GM23338 (cell line): ENCODE measurements at regions not wholly inside any gene's neighbourhood (a gene's known extent, or its start where the extent isn't known, plus 50 kb on each side); places are given as distances from the start of the nearest gene placed in this dataset.
A peak's percentile ranks its signal among the peaks of the same experiment; 100 is the strongest.

ENCODE experiments used
- ATAC-seq: fragments of 200-7000 bp; cut with Tn5 transposase; 3 replicates; pipeline ENCODE4 v1.9.1; 2020
- DNase-seq: peaks from one replicate; pipeline ENCODE4 v3.0.0-alpha.2; 2015; ENCODE audit warnings: low spot score
- H2AFZ ChIP-seq: fragments of 200-600 bp; sonication (generic); 2 replicates; pipeline ENCODE4 v1.8.0; 2016; ENCODE audit warnings: antibody characterized with exemption, mild to moderate bottlenecking, moderate library complexity
- H3F3A ChIP-seq: fragments of 200-600 bp; sonication (generic); replicated peaks from 2 replicates; pipeline ENCODE4 v1.8.0; 2017; ENCODE audit warnings: antibody characterized with exemption, mixed run types, low read depth
- H3K27ac ChIP-seq: fragments of 200-600 bp; sonication (generic); 2 replicates; pipeline ENCODE4 v1.6.1; 2016; ENCODE audit warnings: low read depth
- H3K27me3 ChIP-seq: fragments of 200-600 bp; sonication (generic); 2 replicates; pipeline ENCODE4 v1.8.0; 2016; ENCODE audit warnings: mild to moderate bottlenecking, mixed run types, moderate library complexity; ENCODE audit not compliant: insufficient read depth
- H3K36me3 ChIP-seq: fragments of 200-600 bp; sonication (generic); 2 replicates; pipeline ENCODE4 v1.8.0; 2016; ENCODE audit warnings: mild to moderate bottlenecking; ENCODE audit not compliant: insufficient read depth
- H3K4me1 ChIP-seq: fragments of 200-600 bp; sonication (generic); 2 replicates; pipeline ENCODE4 v1.8.0; 2016; ENCODE audit warnings: mild to moderate bottlenecking, moderate library complexity; ENCODE audit not compliant: insufficient read depth
- H3K4me2 ChIP-seq: fragments of 200-600 bp; sonication (generic); 2 replicates; pipeline ENCODE4 v1.7.1; 2017; ENCODE audit warnings: mixed run types
- H3K4me3 ChIP-seq: fragments of 200-600 bp; sonication (generic); 2 replicates; pipeline ENCODE4 v1.6.1; 2016; ENCODE audit warnings: mixed run types
- H3K79me2 ChIP-seq: fragments of 200-600 bp; sonication (generic); replicated peaks from 2 replicates; pipeline ENCODE4 v1.8.0; 2017; ENCODE audit warnings: mild to moderate bottlenecking; ENCODE audit not compliant: insufficient read depth
- H3K9me2 ChIP-seq: fragments of 200-600 bp; sonication (generic); 2 replicates; pipeline ENCODE4 v1.8.0; 2017; ENCODE audit not compliant: insufficient read depth
- H4K20me1 ChIP-seq: fragments of 200-600 bp; sonication (generic); replicated peaks from 2 replicates; pipeline ENCODE4 v1.8.0; 2017; ENCODE audit warnings: mild to moderate bottlenecking; ENCODE audit not compliant: insufficient read depth
- H3K27ac Mint-ChIP-seq: 2 replicates; pipeline ENCODE4 v1.8.0; 2020; ENCODE audit warnings: inconsistent platforms, mild to moderate bottlenecking, moderate library complexity, mixed read lengths
- H3K27me3 Mint-ChIP-seq: 3 replicates; pipeline ENCODE4 v1.8.0; 2022; ENCODE audit warnings: low read depth, mild to moderate bottlenecking, moderate library complexity, mixed read lengths, inconsistent platforms; ENCODE audit not compliant: insufficient read depth, poor library complexity
- H3K36me3 Mint-ChIP-seq: 3 replicates; pipeline ENCODE4 v1.8.0; 2021; ENCODE audit warnings: low read depth, mild to moderate bottlenecking, inconsistent platforms, moderate library complexity, mixed read lengths
- H3K4me1 Mint-ChIP-seq: 3 replicates; pipeline ENCODE4 v1.8.0; 2020; ENCODE audit warnings: mild to moderate bottlenecking, inconsistent platforms, mixed read lengths
- H3K4me3 Mint-ChIP-seq: 3 replicates; pipeline ENCODE4 v1.8.0; 2021; ENCODE audit warnings: moderate library complexity, mild to moderate bottlenecking, inconsistent platforms, mixed read lengths
- H3K9me3 Mint-ChIP-seq: 3 replicates; pipeline ENCODE4 v1.8.0; 2020; ENCODE audit warnings: moderate library complexity, mild to moderate bottlenecking, inconsistent platforms, mixed read lengths
- CREB1 ChIP-seq: fragments of 250-450 bp; sonication (Bioruptor Pico); IDR thresholded peaks from 2 replicates; pipeline ENCODE4 v1.5.0; 2020; ENCODE audit warnings: low read depth, mild to moderate bottlenecking, moderate library complexity
- ETS1 ChIP-seq: IDR thresholded peaks from 2 replicates; pipeline ENCODE4 v1.6.1; 2016; ENCODE audit warnings: antibody characterized with exemption
- EZH2phosphoT487 ChIP-seq: fragments of 200-600 bp; sonication (generic); IDR thresholded peaks from one replicate; pipeline ENCODE4 v1.8.1; 2018; ENCODE audit warnings: antibody characterized with exemption; ENCODE audit not compliant: unreplicated experiment
- JUNB ChIP-seq: IDR thresholded peaks from one replicate; pipeline ENCODE4 v1.6.1; 2016; ENCODE audit warnings: antibody characterized with exemption; ENCODE audit not compliant: unreplicated experiment
- NANOG ChIP-seq: IDR thresholded peaks from 2 replicates; pipeline ENCODE4 v1.6.1; 2016; ENCODE audit warnings: antibody characterized with exemption, borderline replicate concordance
- POLR2AphosphoS5 ChIP-seq: IDR thresholded peaks from 2 replicates; pipeline ENCODE4 v1.6.1; 2016; ENCODE audit warnings: antibody characterized with exemption, low read depth
- STAT1 ChIP-seq: IDR thresholded peaks from one replicate; pipeline ENCODE4 v1.6.1; 2016; ENCODE audit warnings: antibody characterized with exemption; ENCODE audit not compliant: unreplicated experiment
- ZNF114 ChIP-seq: fragments of 250-450 bp; sonication (Bioruptor Pico); IDR thresholded peaks from 2 replicates; pipeline ENCODE4 v1.5.0; 2020; ENCODE audit warnings: mild to moderate bottlenecking, moderate library complexity
- ZNF331 ChIP-seq: fragments of 250-450 bp; sonication (Bioruptor Pico); IDR thresholded peaks from 2 replicates; pipeline ENCODE4 v1.5.0; 2020; ENCODE audit warnings: low read depth, mild to moderate bottlenecking, moderate library complexity
- TF ChIP-seq, protein P1 (sequence below): IDR thresholded peaks from one replicate; pipeline ENCODE4 v1.6.1; 2018; ENCODE audit warnings: antibody characterized with exemption; ENCODE audit not compliant: unreplicated experiment

- Histone ChIP-seq H3K36me3 (no peaks in the 10 kb centered on the region), H2AFZ (peak overlapping the region; percentile 73), H3K4me3 (no peak overlapping the region), H3K27me3 (peaks cover 5% of the 10 kb centered on the region; the same call in 1 of the 2 replicates), H3K4me1 (peaks cover 13% of the 10 kb centered on the region), H4K20me1 (no peaks in the 10 kb centered on the region), H3K4me2 (no peak overlapping the region), H3K9me2 (no peaks in the 10 kb centered on the region), H3K27ac (no peak overlapping the region), H3K79me2 (no peaks in the 10 kb centered on the region), H3F3A (no peaks in the 10 kb centered on the region)
- Mint-ChIP-seq H3K27me3 (peaks cover 5% of the 10 kb centered on the region), H3K9me3 (no peaks in the 10 kb centered on the region), H3K27ac (no peak overlapping the region), H3K4me3 (no peak overlapping the region), H3K36me3 (no peaks in the 10 kb centered on the region), H3K4me1 (peaks cover 9% of the 10 kb centered on the region)
- ATAC-seq (peak; percentile 74), DNase-seq (peak; percentile 28)
- TF ChIP-seq ETS1: no peak
- TF ChIP-seq POLR2AphosphoS5: no peak
- TF ChIP-seq ZNF114 (CRISPR knock-in tag): no peak
- TF ChIP-seq, protein P1, sequence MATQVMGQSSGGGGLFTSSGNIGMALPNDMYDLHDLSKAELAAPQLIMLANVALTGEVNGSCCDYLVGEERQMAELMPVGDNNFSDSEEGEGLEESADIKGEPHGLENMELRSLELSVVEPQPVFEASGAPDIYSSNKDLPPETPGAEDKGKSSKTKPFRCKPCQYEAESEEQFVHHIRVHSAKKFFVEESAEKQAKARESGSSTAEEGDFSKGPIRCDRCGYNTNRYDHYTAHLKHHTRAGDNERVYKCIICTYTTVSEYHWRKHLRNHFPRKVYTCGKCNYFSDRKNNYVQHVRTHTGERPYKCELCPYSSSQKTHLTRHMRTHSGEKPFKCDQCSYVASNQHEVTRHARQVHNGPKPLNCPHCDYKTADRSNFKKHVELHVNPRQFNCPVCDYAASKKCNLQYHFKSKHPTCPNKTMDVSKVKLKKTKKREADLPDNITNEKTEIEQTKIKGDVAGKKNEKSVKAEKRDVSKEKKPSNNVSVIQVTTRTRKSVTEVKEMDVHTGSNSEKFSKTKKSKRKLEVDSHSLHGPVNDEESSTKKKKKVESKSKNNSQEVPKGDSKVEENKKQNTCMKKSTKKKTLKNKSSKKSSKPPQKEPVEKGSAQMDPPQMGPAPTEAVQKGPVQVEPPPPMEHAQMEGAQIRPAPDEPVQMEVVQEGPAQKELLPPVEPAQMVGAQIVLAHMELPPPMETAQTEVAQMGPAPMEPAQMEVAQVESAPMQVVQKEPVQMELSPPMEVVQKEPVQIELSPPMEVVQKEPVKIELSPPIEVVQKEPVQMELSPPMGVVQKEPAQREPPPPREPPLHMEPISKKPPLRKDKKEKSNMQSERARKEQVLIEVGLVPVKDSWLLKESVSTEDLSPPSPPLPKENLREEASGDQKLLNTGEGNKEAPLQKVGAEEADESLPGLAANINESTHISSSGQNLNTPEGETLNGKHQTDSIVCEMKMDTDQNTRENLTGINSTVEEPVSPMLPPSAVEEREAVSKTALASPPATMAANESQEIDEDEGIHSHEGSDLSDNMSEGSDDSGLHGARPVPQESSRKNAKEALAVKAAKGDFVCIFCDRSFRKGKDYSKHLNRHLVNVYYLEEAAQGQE: no peak
- TF ChIP-seq STAT1: no peak
Observed at GRCh38 chr15:83372434-83372891, 74.7 kb upstream of the SH3GL3 start.

DNA sequence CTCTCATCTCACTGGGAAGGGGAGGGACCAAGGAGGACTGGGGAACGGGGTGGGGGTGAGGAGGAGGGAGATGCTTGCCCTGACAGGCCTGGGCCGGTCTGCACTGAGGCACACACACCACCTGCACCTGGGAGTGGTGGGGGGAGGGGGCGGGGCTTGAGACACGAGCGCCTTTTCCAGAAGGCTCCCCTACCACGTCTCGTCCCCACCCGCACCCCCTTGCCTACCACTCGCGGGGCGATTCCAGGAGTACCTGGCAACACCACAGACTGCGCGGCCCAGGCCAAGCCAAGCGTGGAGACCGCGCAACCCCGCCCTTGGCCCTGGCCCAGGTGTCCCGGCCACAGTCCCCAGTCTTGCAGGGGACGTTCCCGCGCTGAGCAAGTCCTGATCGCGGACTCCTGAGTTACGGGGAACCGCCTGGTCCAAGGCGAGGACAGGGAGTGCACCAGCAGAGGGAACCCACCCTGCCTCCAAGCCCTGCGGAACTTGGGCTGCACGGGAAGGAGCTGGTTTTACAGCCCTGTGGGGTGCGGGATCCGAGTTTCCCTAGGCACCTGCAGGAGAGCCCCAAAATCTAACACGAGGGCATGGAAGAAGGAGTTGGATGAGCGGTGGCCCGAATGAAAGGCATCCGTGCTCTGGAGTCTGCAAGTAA lies 68.1 kb upstream of the SH3GL3 start:
- ATAC-seq (peak; percentile 84), DNase-seq (peak; percentile 72)
- Histone ChIP-seq H3K4me2 (peak overlapping the region; percentile 75), H3K79me2 (no peaks in the 10 kb centered on the region), H3F3A (no peaks in the 10 kb centered on the region), H3K4me1 (peaks cover 21% of the 10 kb centered on the region; the same call in 1 of the 2 replicates), H3K4me3 (peak overlapping the region; percentile 67), H3K27ac (no peak overlapping the region), H3K36me3 (no peaks in the 10 kb centered on the region), H4K20me1 (no peaks in the 10 kb centered on the region), H3K27me3 (peaks cover 34% of the 10 kb centered on the region), H2AFZ (peak overlapping the region; percentile 98), H3K9me2 (no peaks in the 10 kb centered on the region)
- no peak overlapping the region for H3K27ac Mint-ChIP-seq
- TF ChIP-seq EZH2phosphoT487 (no peak), NANOG (no peak), ZNF331 (CRISPR knock-in tag) (no peak), JUNB (no peak), POLR2AphosphoS5 (no peak), ZNF114 (CRISPR knock-in tag) (no peak), ETS1 (no peak), STAT1 (no peak), CREB1 (CRISPR knock-in tag) (no peak)
- peaks cover 20% of the 10 kb centered on the region; the same call in 2 of the 3 replicates for H3K4me1 Mint-ChIP-seq
- H3K36me3 Mint-ChIP-seq: peaks cover 3% of the 10 kb centered on the region; the same call in 1 of the 3 replicates
- H3K9me3 Mint-ChIP-seq: peaks cover 5% of the 10 kb centered on the region; the same call in 2 of the 3 replicates
- H3K4me3 Mint-ChIP-seq: peak overlapping the region; percentile 61; the same call in 2 of the 3 replicates
- peaks cover 5% of the 10 kb centered on the region for H3K27me3 Mint-ChIP-seq
